ENCODE measurements at regions not wholly inside any gene's neighbourhood (a gene's known extent, or its start where the extent isn't known, plus 50 kb on each side); places are given as distances from the start of the nearest gene placed in this dataset.

GRCh38 chr10:36066850-36067249 is 424.8 kb upstream of the FZD8 start:
- no peak for DNase-seq

GRCh38 chr10:36066102-36066501 is 424.0 kb upstream of the FZD8 start:
- no peak for DNase-seq

GRCh38 chr10:36063396-36063795 is 421.3 kb upstream of the FZD8 start:
- DNase-seq: no peak

- DNase-seq: no peak
These were observed 415.6 kb upstream of the FZD8 start for GRCh38 chr10:36057731-36058130.

- no peak for DNase-seq
These were observed 415.1 kb upstream of the FZD8 start for GRCh38 chr10:36057180-36057579.

- no peak for DNase-seq
These were observed 411.7 kb upstream of the FZD8 start for GRCh38 chr10:36053775-36054174.

- DNase-seq: no peak
These were observed 411.2 kb upstream of the FZD8 start for GRCh38 chr10:36053271-36053670.

- no peak for DNase-seq
These were observed 409.4 kb upstream of the FZD8 start for GRCh38 chr10:36051500-36051991.

GRCh38 chr10:36050763-36051499 is 408.8 kb upstream of the FZD8 start:
- DNase-seq: no peak

- DNase-seq: no peak
These were observed 406.7 kb upstream of the FZD8 start for GRCh38 chr10:36048780-36049179.

GRCh38 chr10:36048236-36048635 is 406.1 kb upstream of the FZD8 start:
- no peak for DNase-seq

GRCh38 chr10:36042135-36042534 is 400.0 kb upstream of the FZD8 start:
- DNase-seq: no peak

GRCh38 chr10:36038316-36038955 is 396.3 kb upstream of the FZD8 start:
- DNase-seq: no peak

GRCh38 chr10:36036137-36036536 is 394.0 kb upstream of the FZD8 start:
- DNase-seq: no peak

- no peak for DNase-seq
These were observed 391.7 kb upstream of the FZD8 start for GRCh38 chr10:36033808-36034207.

GRCh38 chr10:36030516-36030915 is 388.4 kb upstream of the FZD8 start:
- no peak for DNase-seq

GRCh38 chr10:36026656-36027390 is 384.7 kb upstream of the FZD8 start:
- no peak for DNase-seq

GRCh38 chr10:36026081-36026480 is 384.0 kb upstream of the FZD8 start:
- DNase-seq: no peak

GRCh38 chr10:36023939-36024338 is 381.8 kb upstream of the FZD8 start:
- no peak for DNase-seq

- DNase-seq: no peak
These were observed 379.0 kb upstream of the FZD8 start for GRCh38 chr10:36021096-36021495.

- no peak for DNase-seq
These were observed 377.7 kb upstream of the FZD8 start for GRCh38 chr10:36019749-36020148.

GRCh38 chr10:36018996-36019395 is 376.9 kb upstream of the FZD8 start:
- DNase-seq: no peak

All from anterior cingulate cortex (tissue), 58 donors.